ENCODE measurements at regions not wholly inside any gene's neighbourhood (a gene's known extent, or its start where the extent isn't known, plus 50 kb on each side); places are given as distances from the start of the nearest gene placed in this dataset.

GRCh38 chr6:1472643-1473042 is 83.3 kb downstream of the FOXF2 start:
- intact Hi-C loops (cut with micrococcal nuclease; ENCODE audit: unreplicated experiment): no loop called here
- no TSS peak for BruUV-seq (replicated peaks)
- ATAC-seq (no peak), DNase-seq (ENCODE audit: low read depth, low spot score) (no peak)
- no peak overlapping the region for H3K4me3 ChIP-seq (ENCODE audit: low read depth in 2 of 2, low read length in 2 of 2)
- H3K4me1 ChIP-seq (ENCODE audit: control insufficient read depth, insufficient read depth, low read length): no peaks in the 10 kb centered on the region
- no peaks in the 10 kb centered on the region for H3K36me3 ChIP-seq (ENCODE audit: control insufficient read depth, insufficient read depth, low read length)
- CTCF ChIA-PET: no interaction called here
- POLR2A ChIA-PET: no interaction called here
- no peak overlapping the region for H3K27ac ChIP-seq (ENCODE audit: low read length)
- no peaks in the 10 kb centered on the region for H3K27me3 ChIP-seq (ENCODE audit: control insufficient read depth, insufficient read depth, low read length)
- TF ChIP-seq, protein P1, sequence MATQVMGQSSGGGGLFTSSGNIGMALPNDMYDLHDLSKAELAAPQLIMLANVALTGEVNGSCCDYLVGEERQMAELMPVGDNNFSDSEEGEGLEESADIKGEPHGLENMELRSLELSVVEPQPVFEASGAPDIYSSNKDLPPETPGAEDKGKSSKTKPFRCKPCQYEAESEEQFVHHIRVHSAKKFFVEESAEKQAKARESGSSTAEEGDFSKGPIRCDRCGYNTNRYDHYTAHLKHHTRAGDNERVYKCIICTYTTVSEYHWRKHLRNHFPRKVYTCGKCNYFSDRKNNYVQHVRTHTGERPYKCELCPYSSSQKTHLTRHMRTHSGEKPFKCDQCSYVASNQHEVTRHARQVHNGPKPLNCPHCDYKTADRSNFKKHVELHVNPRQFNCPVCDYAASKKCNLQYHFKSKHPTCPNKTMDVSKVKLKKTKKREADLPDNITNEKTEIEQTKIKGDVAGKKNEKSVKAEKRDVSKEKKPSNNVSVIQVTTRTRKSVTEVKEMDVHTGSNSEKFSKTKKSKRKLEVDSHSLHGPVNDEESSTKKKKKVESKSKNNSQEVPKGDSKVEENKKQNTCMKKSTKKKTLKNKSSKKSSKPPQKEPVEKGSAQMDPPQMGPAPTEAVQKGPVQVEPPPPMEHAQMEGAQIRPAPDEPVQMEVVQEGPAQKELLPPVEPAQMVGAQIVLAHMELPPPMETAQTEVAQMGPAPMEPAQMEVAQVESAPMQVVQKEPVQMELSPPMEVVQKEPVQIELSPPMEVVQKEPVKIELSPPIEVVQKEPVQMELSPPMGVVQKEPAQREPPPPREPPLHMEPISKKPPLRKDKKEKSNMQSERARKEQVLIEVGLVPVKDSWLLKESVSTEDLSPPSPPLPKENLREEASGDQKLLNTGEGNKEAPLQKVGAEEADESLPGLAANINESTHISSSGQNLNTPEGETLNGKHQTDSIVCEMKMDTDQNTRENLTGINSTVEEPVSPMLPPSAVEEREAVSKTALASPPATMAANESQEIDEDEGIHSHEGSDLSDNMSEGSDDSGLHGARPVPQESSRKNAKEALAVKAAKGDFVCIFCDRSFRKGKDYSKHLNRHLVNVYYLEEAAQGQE (IDR thresholded peaks at IDR 0.05; ENCODE audit: insufficient read depth in 1 of 2, low read depth in 2 of 2, low read length in 1 of 2): no peak
- TF ChIP-seq POLR2AphosphoS5 (IDR thresholded peaks at IDR 0.05; ENCODE audit: low read depth, low read length) (no peak), TCF7L2 (IDR thresholded peaks at IDR 0.05; ENCODE audit: low read depth, low read length) (no peak), SIN3A (IDR thresholded peaks at IDR 0.05; ENCODE audit: borderline replicate concordance, insufficient read depth, low read depth, low read length) (no peak)
- TF ChIP-seq, protein P2, sequence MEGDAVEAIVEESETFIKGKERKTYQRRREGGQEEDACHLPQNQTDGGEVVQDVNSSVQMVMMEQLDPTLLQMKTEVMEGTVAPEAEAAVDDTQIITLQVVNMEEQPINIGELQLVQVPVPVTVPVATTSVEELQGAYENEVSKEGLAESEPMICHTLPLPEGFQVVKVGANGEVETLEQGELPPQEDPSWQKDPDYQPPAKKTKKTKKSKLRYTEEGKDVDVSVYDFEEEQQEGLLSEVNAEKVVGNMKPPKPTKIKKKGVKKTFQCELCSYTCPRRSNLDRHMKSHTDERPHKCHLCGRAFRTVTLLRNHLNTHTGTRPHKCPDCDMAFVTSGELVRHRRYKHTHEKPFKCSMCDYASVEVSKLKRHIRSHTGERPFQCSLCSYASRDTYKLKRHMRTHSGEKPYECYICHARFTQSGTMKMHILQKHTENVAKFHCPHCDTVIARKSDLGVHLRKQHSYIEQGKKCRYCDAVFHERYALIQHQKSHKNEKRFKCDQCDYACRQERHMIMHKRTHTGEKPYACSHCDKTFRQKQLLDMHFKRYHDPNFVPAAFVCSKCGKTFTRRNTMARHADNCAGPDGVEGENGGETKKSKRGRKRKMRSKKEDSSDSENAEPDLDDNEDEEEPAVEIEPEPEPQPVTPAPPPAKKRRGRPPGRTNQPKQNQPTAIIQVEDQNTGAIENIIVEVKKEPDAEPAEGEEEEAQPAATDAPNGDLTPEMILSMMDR (IDR thresholded peaks at IDR 0.05): no peak
- H3K9me3 ChIP-seq (ENCODE audit: control insufficient read depth, insufficient read depth, low read depth, low read length): no peaks in the 10 kb centered on the region
- in situ Hi-C loops (cut with HindIII; ENCODE audit: low pct_unique_long_range_greater_than_20kb, low sequenced_read_pairs): no loop called here

DNA sequence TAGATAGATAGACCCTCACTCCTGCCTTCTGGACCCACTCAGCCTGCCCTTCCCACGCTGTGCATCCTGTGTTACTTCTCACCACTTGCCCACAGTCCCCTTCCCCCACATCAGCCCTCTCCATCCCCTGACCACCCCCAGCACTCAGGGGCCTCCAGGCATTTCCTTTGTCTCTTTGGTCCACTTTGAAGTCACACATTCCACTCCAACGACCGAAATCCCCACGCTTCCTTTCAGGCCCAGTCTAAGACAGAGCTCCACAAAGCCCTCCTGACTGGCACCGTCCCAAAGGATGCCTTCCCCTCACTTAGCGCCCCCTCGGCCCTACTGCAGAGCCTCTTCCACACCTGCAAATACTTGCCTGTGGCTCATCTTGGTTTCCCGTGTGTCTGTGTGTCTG is 83.8 kb downstream of the FOXF2 start:
- no TSS peak for BruUV-seq (replicated peaks)
- Histone ChIP-seq H3K36me3 (ENCODE audit: control insufficient read depth, insufficient read depth, low read length) (no peaks in the 10 kb centered on the region), H3K27me3 (ENCODE audit: control insufficient read depth, insufficient read depth, low read length) (no peaks in the 10 kb centered on the region), H3K4me3 (ENCODE audit: low read depth in 2 of 2, low read length in 2 of 2) (no peak overlapping the region), H3K9me3 (ENCODE audit: control insufficient read depth, insufficient read depth, low read depth, low read length) (no peaks in the 10 kb centered on the region), H3K27ac (ENCODE audit: low read length) (no peak overlapping the region), H3K4me1 (ENCODE audit: control insufficient read depth, insufficient read depth, low read length) (no peaks in the 10 kb centered on the region)
- no peak for DNase-seq (ENCODE audit: low read depth, low spot score)
- no peak for ATAC-seq
- intact Hi-C loops (cut with micrococcal nuclease; ENCODE audit: unreplicated experiment): no loop called here
- TF ChIP-seq SIN3A (IDR thresholded peaks at IDR 0.05; ENCODE audit: borderline replicate concordance, insufficient read depth, low read depth, low read length): no peak
- TF ChIP-seq, protein P1 (IDR thresholded peaks at IDR 0.05; ENCODE audit: insufficient read depth in 1 of 2, low read depth in 2 of 2, low read length in 1 of 2): no peak
- CTCF ChIA-PET: no interaction called here
- in situ Hi-C loops (cut with HindIII; ENCODE audit: low pct_unique_long_range_greater_than_20kb, low sequenced_read_pairs): no loop called here
- POLR2A ChIA-PET: no interaction called here
